ENCODE measurements at regions not wholly inside any gene's neighbourhood (a gene's known extent, or its start where the extent isn't known, plus 50 kb on each side); places are given as distances from the start of the nearest gene placed in this dataset.

- H3K79me2 ChIP-seq (ENCODE audit: control insufficient read depth, insufficient read depth, low read length, unreplicated experiment): no peaks in the 10 kb centered on the region
- H2AFZ ChIP-seq (ENCODE audit: low read length, unreplicated experiment): no peak overlapping the region
- H3K4me1 ChIP-seq (ENCODE audit: control insufficient read depth, insufficient read depth, low read length, unreplicated experiment): no peaks in the 10 kb centered on the region
- H3K27me3 ChIP-seq (ENCODE audit: insufficient read depth, low read length): peaks cover 56% of the 10 kb centered on the region
- H3K36me3 ChIP-seq (ENCODE audit: insufficient read depth, low read length): no peaks in the 10 kb centered on the region
- H3K27ac ChIP-seq (ENCODE audit: low read depth, low read length): no peak overlapping the region
- H3K4me3 ChIP-seq (ENCODE audit: low read depth, low read length): no peak overlapping the region
These were observed 103.0 kb upstream of the ETV3 start for GRCh38 chr1:157241185-157241538.

GRCh38 chr1:157240495-157241184 is 102.4 kb upstream of the ETV3 start:
- peaks cover 59% of the 10 kb centered on the region for H3K27me3 ChIP-seq (ENCODE audit: insufficient read depth, low read length)
- H3K4me1 ChIP-seq (ENCODE audit: control insufficient read depth, insufficient read depth, low read length, unreplicated experiment): no peaks in the 10 kb centered on the region
- H3K36me3 ChIP-seq (ENCODE audit: insufficient read depth, low read length): no peaks in the 10 kb centered on the region
- H2AFZ ChIP-seq (ENCODE audit: low read length, unreplicated experiment): no peak overlapping the region
- no peaks in the 10 kb centered on the region for H3K79me2 ChIP-seq (ENCODE audit: control insufficient read depth, insufficient read depth, low read length, unreplicated experiment)
- H3K27ac ChIP-seq (ENCODE audit: low read depth, low read length): no peak overlapping the region
- no peak overlapping the region for H3K4me3 ChIP-seq (ENCODE audit: low read depth, low read length)

GRCh38 chr1:157239936-157240335 is 101.7 kb upstream of the ETV3 start:
- Histone ChIP-seq H3K27me3 (ENCODE audit: insufficient read depth, low read length) (peaks cover 63% of the 10 kb centered on the region), H3K4me1 (ENCODE audit: control insufficient read depth, insufficient read depth, low read length, unreplicated experiment) (no peaks in the 10 kb centered on the region), H2AFZ (ENCODE audit: low read length, unreplicated experiment) (no peak overlapping the region), H3K79me2 (ENCODE audit: control insufficient read depth, insufficient read depth, low read length, unreplicated experiment) (no peaks in the 10 kb centered on the region), H3K27ac (ENCODE audit: low read depth, low read length) (no peak overlapping the region), H3K4me3 (ENCODE audit: low read depth, low read length) (no peak overlapping the region), H3K36me3 (ENCODE audit: insufficient read depth, low read length) (no peaks in the 10 kb centered on the region)

GRCh38 chr1:157238585-157238984 is 100.4 kb upstream of the ETV3 start:
- H3K27me3 ChIP-seq (ENCODE audit: insufficient read depth, low read length): peaks cover 71% of the 10 kb centered on the region
- H3K4me3 ChIP-seq (ENCODE audit: low read depth, low read length): no peak overlapping the region
- H2AFZ ChIP-seq (ENCODE audit: low read length, unreplicated experiment): no peak overlapping the region

GRCh38 chr1:157237981-157238380 is 99.8 kb upstream of the ETV3 start:
- H3K4me1 ChIP-seq (ENCODE audit: control insufficient read depth, insufficient read depth, low read length, unreplicated experiment): no peaks in the 10 kb centered on the region
- H3K4me3 ChIP-seq (ENCODE audit: low read depth, low read length): no peak overlapping the region
- peaks cover 75% of the 10 kb centered on the region for H3K27me3 ChIP-seq (ENCODE audit: insufficient read depth, low read length)
- H2AFZ ChIP-seq (ENCODE audit: low read length, unreplicated experiment): no peak overlapping the region
- H3K36me3 ChIP-seq (ENCODE audit: insufficient read depth, low read length): no peaks in the 10 kb centered on the region
- no peak overlapping the region for H3K27ac ChIP-seq (ENCODE audit: low read depth, low read length)
- H3K79me2 ChIP-seq (ENCODE audit: control insufficient read depth, insufficient read depth, low read length, unreplicated experiment): no peaks in the 10 kb centered on the region

More at GRCh38 chr1:157238585-157238984, 100.4 kb upstream of the ETV3 start:
- Histone ChIP-seq H3K27ac (ENCODE audit: low read depth, low read length) (no peak overlapping the region), H3K79me2 (ENCODE audit: control insufficient read depth, insufficient read depth, low read length, unreplicated experiment) (no peaks in the 10 kb centered on the region), H3K4me1 (ENCODE audit: control insufficient read depth, insufficient read depth, low read length, unreplicated experiment) (no peaks in the 10 kb centered on the region), H3K36me3 (ENCODE audit: insufficient read depth, low read length) (no peaks in the 10 kb centered on the region)

GRCh38 chr1:157237522-157237921 is 99.3 kb upstream of the ETV3 start:
- peaks cover 75% of the 10 kb centered on the region for H3K27me3 ChIP-seq (ENCODE audit: insufficient read depth, low read length)
- H3K27ac ChIP-seq (ENCODE audit: low read depth, low read length): no peak overlapping the region
- H3K36me3 ChIP-seq (ENCODE audit: insufficient read depth, low read length): no peaks in the 10 kb centered on the region
- no peak overlapping the region for H3K4me3 ChIP-seq (ENCODE audit: low read depth, low read length)
- H3K79me2 ChIP-seq (ENCODE audit: control insufficient read depth, insufficient read depth, low read length, unreplicated experiment): no peaks in the 10 kb centered on the region
- no peak overlapping the region for H2AFZ ChIP-seq (ENCODE audit: low read length, unreplicated experiment)
- H3K4me1 ChIP-seq (ENCODE audit: control insufficient read depth, insufficient read depth, low read length, unreplicated experiment): no peaks in the 10 kb centered on the region

- Histone ChIP-seq H2AFZ (ENCODE audit: low read length, unreplicated experiment) (no peak overlapping the region), H3K4me3 (ENCODE audit: low read depth, low read length) (no peak overlapping the region), H3K4me1 (ENCODE audit: control insufficient read depth, insufficient read depth, low read length, unreplicated experiment) (no peaks in the 10 kb centered on the region), H3K27ac (ENCODE audit: low read depth, low read length) (no peak overlapping the region), H3K27me3 (ENCODE audit: insufficient read depth, low read length) (peaks cover 75% of the 10 kb centered on the region), H3K79me2 (ENCODE audit: control insufficient read depth, insufficient read depth, low read length, unreplicated experiment) (no peaks in the 10 kb centered on the region), H3K36me3 (ENCODE audit: insufficient read depth, low read length) (no peaks in the 10 kb centered on the region)
These were observed 97.9 kb upstream of the ETV3 start for GRCh38 chr1:157236072-157236471.

- no peak overlapping the region for H2AFZ ChIP-seq (ENCODE audit: low read length, unreplicated experiment)
- H3K4me3 ChIP-seq (ENCODE audit: low read depth, low read length): no peak overlapping the region
- H3K27me3 ChIP-seq (ENCODE audit: insufficient read depth, low read length): peaks cover 69% of the 10 kb centered on the region
- H3K4me1 ChIP-seq (ENCODE audit: control insufficient read depth, insufficient read depth, low read length, unreplicated experiment): no peaks in the 10 kb centered on the region
- H3K36me3 ChIP-seq (ENCODE audit: insufficient read depth, low read length): no peaks in the 10 kb centered on the region
- no peak overlapping the region for H3K27ac ChIP-seq (ENCODE audit: low read depth, low read length)
- H3K79me2 ChIP-seq (ENCODE audit: control insufficient read depth, insufficient read depth, low read length, unreplicated experiment): no peaks in the 10 kb centered on the region
These were observed 97.1 kb upstream of the ETV3 start for GRCh38 chr1:157235307-157235706.

- H3K36me3 ChIP-seq (ENCODE audit: insufficient read depth, low read length): no peaks in the 10 kb centered on the region
- no peak overlapping the region for H2AFZ ChIP-seq (ENCODE audit: low read length, unreplicated experiment)
- H3K4me3 ChIP-seq (ENCODE audit: low read depth, low read length): no peak overlapping the region
- no peaks in the 10 kb centered on the region for H3K79me2 ChIP-seq (ENCODE audit: control insufficient read depth, insufficient read depth, low read length, unreplicated experiment)
- H3K4me1 ChIP-seq (ENCODE audit: control insufficient read depth, insufficient read depth, low read length, unreplicated experiment): no peaks in the 10 kb centered on the region
- no peak overlapping the region for H3K27ac ChIP-seq (ENCODE audit: low read depth, low read length)
- H3K27me3 ChIP-seq (ENCODE audit: insufficient read depth, low read length): peaks cover 64% of the 10 kb centered on the region
These were observed 96.6 kb upstream of the ETV3 start for GRCh38 chr1:157234705-157235273.

- Histone ChIP-seq H2AFZ (ENCODE audit: low read length, unreplicated experiment) (no peak overlapping the region), H3K79me2 (ENCODE audit: control insufficient read depth, insufficient read depth, low read length, unreplicated experiment) (no peaks in the 10 kb centered on the region), H3K27me3 (ENCODE audit: insufficient read depth, low read length) (peaks cover 62% of the 10 kb centered on the region), H3K4me3 (ENCODE audit: low read depth, low read length) (no peak overlapping the region), H3K4me1 (ENCODE audit: control insufficient read depth, insufficient read depth, low read length, unreplicated experiment) (no peaks in the 10 kb centered on the region), H3K36me3 (ENCODE audit: insufficient read depth, low read length) (no peaks in the 10 kb centered on the region), H3K27ac (ENCODE audit: low read depth, low read length) (no peak overlapping the region)
These were observed 94.9 kb upstream of the ETV3 start for GRCh38 chr1:157233131-157233530.

GRCh38 chr1:157231846-157232525 is 93.8 kb upstream of the ETV3 start:
- Histone ChIP-seq H3K27me3 (ENCODE audit: insufficient read depth, low read length) (peaks cover 50% of the 10 kb centered on the region), H3K27ac (ENCODE audit: low read depth, low read length) (no peak overlapping the region), H3K36me3 (ENCODE audit: insufficient read depth, low read length) (no peaks in the 10 kb centered on the region), H3K4me1 (ENCODE audit: control insufficient read depth, insufficient read depth, low read length, unreplicated experiment) (no peaks in the 10 kb centered on the region), H3K4me3 (ENCODE audit: low read depth, low read length) (no peak overlapping the region), H2AFZ (ENCODE audit: low read length, unreplicated experiment) (no peak overlapping the region), H3K79me2 (ENCODE audit: control insufficient read depth, insufficient read depth, low read length, unreplicated experiment) (no peaks in the 10 kb centered on the region)
